ENCODE measurements at regions not wholly inside any gene's neighbourhood (a gene's known extent, or its start where the extent isn't known, plus 50 kb on each side); places are given as distances from the start of the nearest gene placed in this dataset.

DNA sequence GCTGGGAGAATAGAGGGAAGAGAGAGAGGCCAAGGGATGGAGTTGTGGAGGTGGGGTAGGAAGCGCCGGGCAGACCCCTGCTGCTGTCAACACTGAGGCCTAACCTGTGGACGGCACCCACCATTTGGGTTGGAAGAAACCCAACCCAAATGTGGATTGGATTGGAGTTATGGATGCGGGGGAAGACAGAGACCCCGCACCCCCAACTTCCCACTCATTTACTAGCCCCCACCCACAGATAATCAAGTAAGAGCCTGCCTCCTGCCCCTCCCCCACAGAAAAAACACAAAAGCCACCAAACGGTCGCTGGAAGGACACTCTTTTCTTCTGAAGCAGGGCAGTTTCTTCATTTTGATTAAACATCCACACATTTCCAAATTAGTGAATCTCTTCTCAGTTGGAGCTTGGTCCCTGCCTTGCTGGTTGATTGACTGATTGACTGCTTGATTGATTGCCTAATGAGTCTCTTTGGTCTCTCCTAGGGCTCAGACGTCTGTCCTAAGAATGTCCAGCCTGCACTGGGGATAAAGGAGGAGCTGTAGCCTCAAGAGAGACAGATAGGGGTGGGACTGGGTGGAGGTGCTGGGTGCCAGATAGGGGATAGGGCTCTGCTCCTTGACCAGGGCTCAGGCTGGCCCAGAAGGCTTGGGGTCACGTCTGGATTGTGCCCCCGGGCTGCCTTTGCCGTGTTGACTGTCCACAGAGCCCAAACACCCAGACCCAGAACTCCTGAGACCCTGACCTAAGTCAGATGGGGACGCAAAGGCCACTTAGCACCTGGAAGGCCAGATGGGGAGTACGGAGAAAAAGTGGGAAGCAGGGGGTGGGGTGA lies 74.9 kb upstream of the FOXP4 start:
- TF ChIP-seq, protein P1, sequence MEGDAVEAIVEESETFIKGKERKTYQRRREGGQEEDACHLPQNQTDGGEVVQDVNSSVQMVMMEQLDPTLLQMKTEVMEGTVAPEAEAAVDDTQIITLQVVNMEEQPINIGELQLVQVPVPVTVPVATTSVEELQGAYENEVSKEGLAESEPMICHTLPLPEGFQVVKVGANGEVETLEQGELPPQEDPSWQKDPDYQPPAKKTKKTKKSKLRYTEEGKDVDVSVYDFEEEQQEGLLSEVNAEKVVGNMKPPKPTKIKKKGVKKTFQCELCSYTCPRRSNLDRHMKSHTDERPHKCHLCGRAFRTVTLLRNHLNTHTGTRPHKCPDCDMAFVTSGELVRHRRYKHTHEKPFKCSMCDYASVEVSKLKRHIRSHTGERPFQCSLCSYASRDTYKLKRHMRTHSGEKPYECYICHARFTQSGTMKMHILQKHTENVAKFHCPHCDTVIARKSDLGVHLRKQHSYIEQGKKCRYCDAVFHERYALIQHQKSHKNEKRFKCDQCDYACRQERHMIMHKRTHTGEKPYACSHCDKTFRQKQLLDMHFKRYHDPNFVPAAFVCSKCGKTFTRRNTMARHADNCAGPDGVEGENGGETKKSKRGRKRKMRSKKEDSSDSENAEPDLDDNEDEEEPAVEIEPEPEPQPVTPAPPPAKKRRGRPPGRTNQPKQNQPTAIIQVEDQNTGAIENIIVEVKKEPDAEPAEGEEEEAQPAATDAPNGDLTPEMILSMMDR (IDR thresholded peaks at IDR 0.05): no peak
- TF ChIP-seq POLR2A (IDR thresholded peaks at IDR 0.05): no peak
- TF ChIP-seq EP300 (IDR thresholded peaks at IDR 0.05): no peak

Measured in suprapubic skin (tissue), 3 donors.